Psoas muscle (tissue), 7 donors: ENCODE measurements at regions not wholly inside any gene's neighbourhood (a gene's known extent, or its start where the extent isn't known, plus 50 kb on each side); places are given as distances from the start of the nearest gene placed in this dataset.

ENCODE experiments used
- ATAC-seq, 4 donors: fragments of 200-7000 bp; cut with Tn5 transposase; one replicate each; pipeline ENCODE4 v1.9.1; 2020; ENCODE audit warnings: moderate library complexity in 3 of 4, mild to moderate bottlenecking in 2 of 4
- DNase-seq, 2 donors: peaks; one replicate each; pipeline ENCODE4 v3.0.0-alpha.2; 2020
- H3K27ac ChIP-seq: fragments of 200-600 bp; one replicate; pipeline ENCODE4 v1.8.0; 2022
- H3K27me3 ChIP-seq, 3 donors: fragments of 200-600 bp in 1 of 3; one replicate each; pipeline versions ENCODE4 v1.6.1 to v1.8.0; 2013 to 2022; ENCODE audit warnings: low read length in 2 of 3, mild to moderate bottlenecking in 2 of 3, moderate library complexity in 1 of 3; ENCODE audit not compliant: insufficient read depth in 3 of 3
- H3K36me3 ChIP-seq, 2 donors: fragments of 200-600 bp in 1 of 2; one replicate each; pipeline versions ENCODE4 v1.6.1 to v1.8.0; 2013 to 2022; ENCODE audit warnings: low read depth in 1 of 2, mild to moderate bottlenecking in 1 of 2, moderate library complexity in 1 of 2; ENCODE audit not compliant: insufficient read depth in 1 of 2
- H3K4me1 ChIP-seq: fragments of 200-600 bp; one replicate; pipeline ENCODE4 v1.8.0; 2022
- H3K4me3 ChIP-seq: fragments of 200-600 bp; one replicate; pipeline ENCODE4 v1.8.0; 2022; ENCODE audit warnings: mild to moderate bottlenecking
- H3K9me3 ChIP-seq: fragments of 200-600 bp; one replicate; pipeline ENCODE4 v1.8.0; 2022
- CTCF ChIP-seq: fragments of 200-600 bp; IDR thresholded peaks from one replicate; pipeline ENCODE4 v1.8.0; 2022; ENCODE audit warnings: antibody characterized with exemption
- WGBS, 3 donors: extraction: QIAGEN DNeasy Blood & Tissue Kit; methylation state at CpG; one replicate each; pipeline versions ENCODE4 v1.1.6 to v1.1.7; 2013; 5-methylcytosine and 5-hydroxymethylcytosine counted together
- intact Hi-C, 2 donors: fragments of 100-400 bp; cut with DNase I; formaldehyde crosslinking; loops; one replicate each; pipeline versions ENCODE4 v1.11.0 to v1.14.2; 2022
- donor health status: healthy with polysubstance abuse.
- donor health status: DM: no; HTN: no; CAD: no; lungs with moderate emphysema.
- donor health status: Bipolar disorder and iron deficiency.
- donor health status: healthy.
- donor health status: DM: yes; HTN: yes; CAD: no.
- donor health status: DM: no; HTN: no; CAD: no.
- donor health status: DM: yes; HTN: yes; CAD: no.

GRCh38 chrX:40245488-40246071 is 147.8 kb upstream of the BCOR start:
- no peaks in the 10 kb centered on the region for H3K4me1 ChIP-seq
- H3K9me3 ChIP-seq, result no peaks in the 10 kb centered on the region
- H3K27ac ChIP-seq, result no peak overlapping the region
- ATAC-seq, result no peak
- TF ChIP-seq CTCF, result no peak
- H3K36me3 ChIP-seq, result no peaks in the 10 kb centered on the region
- intact Hi-C loops, result no loop called here
- H3K4me3 ChIP-seq, result no peak overlapping the region
- peak in 1 of 2 donors; percentile 67 for DNase-seq
- peaks cover 0 to 18% (median 0%) of the 10 kb centered on the region in 3 donors for H3K27me3 ChIP-seq
- 35 to 52% (median 40%) methylated on average over 11 to 12 of the region's 12 CpGs for WGBS, 3 donors

GRCh38 chrX:40244980-40245379 is 147.2 kb upstream of the BCOR start:
- Histone ChIP-seq H3K9me3 (no peaks in the 10 kb centered on the region), H3K27me3 (peaks cover 0 to 18% (median 0%) of the 10 kb centered on the region in 3 donors), H3K4me1 (no peaks in the 10 kb centered on the region), H3K4me3 (no peak overlapping the region), H3K36me3 (no peaks in the 10 kb centered on the region), H3K27ac (no peak overlapping the region)
- intact Hi-C loops, result no loop called here
- DNase-seq (no peak), ATAC-seq (no peak)
- 37 to 52% (median 47%) methylated on average over 11 of the region's 11 CpGs for WGBS, 3 donors
- no peak for TF ChIP-seq CTCF

GRCh38 chrX:40243755-40244515 is 146.2 kb upstream of the BCOR start:
- H3K9me3 ChIP-seq, result no peaks in the 10 kb centered on the region
- ATAC-seq (no peak), DNase-seq (no peak)
- TF ChIP-seq CTCF, result no peak
- no peaks in the 10 kb centered on the region for H3K4me1 ChIP-seq
- H3K27ac ChIP-seq, result no peak overlapping the region
- intact Hi-C loops, result no loop called here
- no peaks in the 10 kb centered on the region for H3K36me3 ChIP-seq
- H3K27me3 ChIP-seq, result peaks cover 0 to 13% (median 0%) of the 10 kb centered on the region in 3 donors
- no peak overlapping the region for H3K4me3 ChIP-seq
- 62 to 73% (median 62%) methylated on average over 15 of the region's 15 CpGs for WGBS, 3 donors

GRCh38 chrX:40240844-40241243 is 143.1 kb upstream of the BCOR start:
- Histone ChIP-seq H3K4me3 (no peak overlapping the region), H3K27me3 (peaks cover 0 to 9% (median 0%) of the 10 kb centered on the region in 3 donors), H3K27ac (no peak overlapping the region), H3K36me3 (no peaks in the 10 kb centered on the region), H3K4me1 (no peaks in the 10 kb centered on the region), H3K9me3 (no peaks in the 10 kb centered on the region)
- intact Hi-C loops, result no loop called here
- TF ChIP-seq CTCF, result no peak
- no peak for ATAC-seq
- no peak for DNase-seq
